ENCODE measurements at regions not wholly inside any gene's neighbourhood (a gene's known extent, or its start where the extent isn't known, plus 50 kb on each side); places are given as distances from the start of the nearest gene placed in this dataset.
"Not testable (repeated sequence)": the region's sequence is repeated elsewhere in the genome, so short reads cannot be mapped to it uniquely, and the experiment has no call there.

DNA sequence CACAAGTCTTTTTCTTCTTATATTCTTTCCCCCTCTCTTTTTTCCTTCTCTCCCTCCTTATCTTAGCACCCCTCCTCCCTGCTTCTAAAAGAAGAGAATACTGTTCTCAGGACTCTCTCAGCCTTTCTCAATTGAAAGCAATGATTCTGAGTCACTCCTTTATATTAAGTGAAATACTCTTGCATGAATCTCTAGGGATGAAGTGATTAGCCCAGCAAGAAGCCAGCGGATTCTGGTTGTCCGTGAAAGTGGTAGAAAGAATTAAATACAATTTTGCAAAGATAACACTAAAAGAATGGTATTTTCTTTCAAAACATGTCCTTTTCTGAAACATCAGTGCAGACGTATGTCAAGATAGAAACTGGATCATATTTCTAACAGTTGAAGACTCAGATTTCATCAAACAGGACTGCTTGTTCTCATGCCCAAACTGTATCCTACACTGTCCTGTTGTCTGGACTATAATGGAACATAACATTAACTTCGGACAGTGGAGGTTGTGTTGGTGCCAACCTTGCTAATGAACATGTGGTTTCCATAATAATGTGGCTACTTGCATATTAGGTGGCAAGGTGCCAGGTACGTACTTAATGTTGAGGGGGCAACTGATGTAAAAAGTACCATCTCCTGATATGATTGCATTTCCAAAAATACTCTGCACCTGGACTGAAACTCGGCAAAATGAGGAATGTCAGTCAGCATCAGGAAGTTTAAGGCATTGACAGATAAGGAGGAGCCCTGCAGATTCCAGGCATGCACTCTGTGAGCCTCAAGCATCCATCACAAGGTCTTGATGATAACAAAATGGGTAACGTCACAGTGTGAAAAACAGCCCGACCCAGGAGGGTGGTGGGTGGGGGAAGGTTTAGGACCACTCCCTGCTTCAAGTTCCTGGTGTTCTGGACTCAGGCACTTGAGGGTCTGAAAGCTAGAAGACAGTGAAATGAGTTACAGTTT is 357.2 kb downstream of the DLEU7 start:
- no peak for DNase-seq (ENCODE audit: low read depth)

GRCh38 chr13:50493683-50494082 is 349.8 kb downstream of the DLEU7 start:
- no peak for DNase-seq (ENCODE audit: low read depth)

DNA sequence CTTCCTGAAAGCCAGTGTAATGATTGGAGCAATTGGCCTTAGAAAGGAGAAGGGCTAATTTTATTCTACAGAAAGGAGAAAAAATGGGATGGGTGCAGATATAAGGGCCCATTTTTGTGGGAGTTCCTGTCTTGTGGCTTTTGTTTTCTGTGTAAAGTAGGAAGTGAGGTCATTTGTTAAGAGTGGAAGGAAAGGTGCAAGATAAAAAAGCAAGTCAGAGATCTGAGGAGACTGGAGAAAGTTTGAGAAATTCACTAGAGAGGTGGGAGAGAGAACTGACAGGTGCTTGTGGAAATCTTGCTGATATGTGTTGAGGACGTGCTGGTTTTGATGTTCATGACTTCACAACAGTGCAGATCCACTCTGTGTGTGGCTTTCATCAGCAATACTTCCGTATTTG is 349.4 kb downstream of the DLEU7 start:
- no peak for DNase-seq (ENCODE audit: low read depth)

- not testable (repeated sequence) for DNase-seq (ENCODE audit: low read depth)
These were observed 340.3 kb downstream of the DLEU7 start for GRCh38 chr13:50503212-50503611.

DNA sequence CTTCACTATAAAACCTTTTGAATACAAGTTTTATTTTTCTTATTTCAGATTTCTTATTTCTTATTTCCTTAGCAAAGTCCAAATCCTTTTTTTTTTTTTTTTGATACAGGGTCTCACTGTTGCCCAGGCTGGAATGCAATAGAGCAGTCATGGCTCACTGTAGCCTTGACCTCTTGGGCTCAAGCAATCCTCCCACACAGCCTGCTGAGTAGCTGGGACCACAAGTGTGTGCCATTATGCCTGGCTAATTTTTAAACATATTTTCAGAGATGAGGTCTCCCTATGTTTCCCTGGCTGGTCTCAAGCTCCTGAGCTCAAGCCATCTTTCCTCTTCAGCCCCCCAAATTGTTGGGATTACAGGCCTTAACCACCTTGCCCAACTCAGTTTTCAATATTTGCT is 334.3 kb downstream of the DLEU7 start:
- DNase-seq (ENCODE audit: low read depth), result no peak

DNA sequence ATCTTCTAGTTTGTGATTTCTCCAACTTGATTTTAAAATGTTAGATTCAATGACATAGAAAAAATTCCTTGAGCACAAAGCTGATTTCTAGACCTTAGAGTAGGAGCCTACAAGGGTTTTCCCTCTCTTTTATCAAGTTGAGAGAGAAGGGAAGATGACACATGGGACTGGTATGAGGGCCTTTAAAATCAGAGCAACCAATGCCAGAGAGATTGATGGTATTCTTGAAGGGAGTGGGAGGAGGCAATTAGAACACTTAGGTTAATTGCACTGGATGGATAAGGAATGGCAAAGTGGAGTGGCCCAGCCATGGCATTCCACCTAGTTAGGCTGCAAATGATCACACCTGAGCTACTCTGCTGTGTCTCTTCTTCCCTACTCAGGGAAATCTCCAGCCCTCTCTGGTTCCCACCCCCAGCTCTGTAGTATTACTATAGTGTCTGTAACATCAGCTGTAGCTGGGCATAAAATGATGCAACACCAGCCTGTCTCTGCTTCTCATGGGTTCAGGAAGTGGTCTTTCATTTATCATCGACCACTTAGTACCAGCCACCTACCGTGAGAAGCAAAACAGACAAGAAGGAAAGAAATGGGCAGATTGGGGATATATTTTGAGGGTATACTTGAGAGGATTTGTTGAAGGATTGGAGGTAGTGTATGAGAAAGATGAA is 333.6 kb downstream of the DLEU7 start:
- no peak for DNase-seq (ENCODE audit: low read depth)

- DNase-seq (ENCODE audit: low read depth), result not testable (repeated sequence)
These were observed 332.5 kb downstream of the DLEU7 start for GRCh38 chr13:50510885-50511545.

DNA sequence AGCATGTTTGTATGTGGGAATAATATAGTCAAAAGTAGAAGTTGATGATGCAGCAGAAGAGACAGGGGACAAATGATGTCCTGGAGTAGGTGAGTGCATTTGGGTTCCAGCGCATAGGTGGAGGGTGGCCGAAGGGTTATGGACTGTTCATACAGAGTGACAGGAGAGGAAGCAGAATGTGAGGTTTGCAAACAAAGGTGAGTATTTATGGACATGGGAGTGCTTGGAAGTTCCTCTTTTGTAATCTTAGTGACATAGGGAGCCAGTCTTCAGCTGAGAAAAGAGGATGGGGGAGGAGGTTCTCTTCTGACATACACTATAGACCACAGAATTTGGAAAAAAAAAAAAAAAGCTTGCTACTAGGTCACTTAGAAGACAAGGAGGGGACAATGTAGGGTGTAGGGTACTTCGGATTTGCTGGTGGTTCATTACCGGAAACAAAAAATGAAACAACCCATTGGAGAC is 331.6 kb downstream of the DLEU7 start:
- DNase-seq (ENCODE audit: low read depth), result no peak

- no peak for DNase-seq (ENCODE audit: low read depth)
These were observed 330.8 kb downstream of the DLEU7 start for GRCh38 chr13:50512474-50513299.

- no peak for DNase-seq (ENCODE audit: low read depth)
These were observed 330.1 kb downstream of the DLEU7 start for GRCh38 chr13:50513300-50513877.

DNA sequence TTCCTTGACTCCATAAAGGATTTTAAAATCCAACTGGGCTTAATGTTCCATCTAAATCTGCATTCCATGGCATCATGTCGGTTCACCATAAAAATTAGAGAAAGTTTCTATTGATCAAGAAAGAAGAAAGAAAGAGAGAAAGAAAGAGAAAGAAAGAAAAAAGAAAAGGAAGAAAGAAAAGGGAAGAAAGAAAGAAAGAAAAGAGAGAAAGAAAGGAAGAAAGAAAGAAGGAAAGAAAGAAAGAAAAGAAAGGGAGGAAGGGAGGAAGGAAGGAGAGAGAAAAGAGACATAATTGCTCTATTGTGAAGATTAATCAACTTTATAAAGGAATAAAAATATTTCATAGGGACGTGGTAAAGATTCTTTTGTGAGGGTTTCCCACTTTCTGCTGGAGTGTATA is 329.2 kb downstream of the DLEU7 start:
- no peak for DNase-seq (ENCODE audit: low read depth)

DNA sequence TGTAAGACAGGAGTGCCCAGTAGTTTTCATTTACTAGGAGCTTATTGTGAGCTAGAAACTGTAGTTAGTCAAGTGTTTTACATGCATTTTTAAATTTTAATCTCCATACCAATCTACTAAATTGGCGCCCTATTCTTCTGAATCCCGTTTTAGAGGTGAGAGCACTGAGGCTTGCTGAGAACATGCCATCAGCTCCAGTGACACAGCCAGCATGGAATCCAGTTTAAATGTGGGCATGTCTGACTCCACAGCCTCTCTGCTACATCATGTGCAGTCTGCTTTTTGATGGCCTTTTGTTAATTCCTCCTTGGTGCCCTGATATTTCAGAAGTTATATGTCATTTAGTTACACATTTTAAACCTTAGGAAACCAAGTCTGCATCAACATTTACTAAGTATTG is 325.4 kb downstream of the DLEU7 start:
- DNase-seq (ENCODE audit: low read depth), result no peak

DNA sequence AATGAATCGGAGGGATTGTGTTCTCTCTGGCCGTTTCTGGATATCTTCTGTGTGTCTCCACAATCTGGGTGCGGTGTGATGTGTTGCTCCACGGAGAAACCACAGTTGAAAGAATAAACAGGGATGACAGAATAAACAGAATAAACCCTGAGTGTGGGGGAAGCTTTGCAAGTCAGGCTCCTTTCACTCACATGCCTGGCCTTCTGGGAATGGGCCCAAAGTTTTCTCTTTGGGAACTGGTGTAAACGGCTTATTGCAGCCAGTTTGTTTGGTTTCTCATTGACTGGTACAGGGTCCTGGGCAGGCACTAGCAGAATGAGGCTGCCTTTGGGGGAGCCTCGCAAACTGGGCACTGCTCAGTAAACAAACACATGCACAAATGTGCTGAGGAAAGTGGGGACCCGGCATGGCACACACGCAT is 324.7 kb downstream of the DLEU7 start:
- DNase-seq (ENCODE audit: low read depth), result no peak

DNA sequence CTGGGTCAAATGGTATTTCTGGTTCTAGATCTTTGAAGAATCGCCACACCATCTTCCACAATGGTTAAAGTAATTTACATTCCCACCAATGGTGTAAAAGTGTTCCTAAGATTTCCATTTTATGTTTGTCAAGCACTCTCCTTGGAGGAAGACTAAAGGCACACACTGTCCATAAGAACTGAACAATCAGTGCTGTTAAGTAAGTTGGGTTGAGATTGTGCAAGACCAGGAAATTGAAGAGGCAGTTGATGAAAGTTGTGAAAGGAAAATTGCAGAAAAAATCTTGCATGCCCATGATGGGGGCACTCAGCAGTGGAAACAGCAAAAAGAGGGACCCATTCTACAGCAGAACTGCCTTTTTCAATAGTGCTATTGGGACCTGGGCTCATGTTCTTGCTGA is 323.6 kb downstream of the DLEU7 start:
- DNase-seq (ENCODE audit: low read depth), result no peak

GRCh38 chr13:50521006-50521830 is 322.3 kb downstream of the DLEU7 start:
- DNase-seq (ENCODE audit: low read depth), result no peak

DNA sequence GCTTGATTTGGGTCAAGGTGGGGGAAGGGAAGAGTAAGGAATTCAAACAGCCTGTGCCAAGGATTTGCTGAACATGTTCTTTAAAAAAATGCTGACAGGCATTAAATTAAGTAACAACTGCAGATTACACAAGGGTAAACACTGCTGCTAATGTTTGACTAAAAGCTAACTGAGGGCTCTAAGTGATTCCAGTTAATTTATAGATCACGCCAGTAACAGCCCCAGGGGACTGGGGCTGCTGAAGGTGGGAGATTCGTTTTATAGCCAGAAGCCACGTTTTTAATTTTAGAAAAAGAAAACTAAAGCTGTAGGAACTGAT is 321.7 kb downstream of the DLEU7 start:
- no peak for DNase-seq (ENCODE audit: low read depth)

DNA sequence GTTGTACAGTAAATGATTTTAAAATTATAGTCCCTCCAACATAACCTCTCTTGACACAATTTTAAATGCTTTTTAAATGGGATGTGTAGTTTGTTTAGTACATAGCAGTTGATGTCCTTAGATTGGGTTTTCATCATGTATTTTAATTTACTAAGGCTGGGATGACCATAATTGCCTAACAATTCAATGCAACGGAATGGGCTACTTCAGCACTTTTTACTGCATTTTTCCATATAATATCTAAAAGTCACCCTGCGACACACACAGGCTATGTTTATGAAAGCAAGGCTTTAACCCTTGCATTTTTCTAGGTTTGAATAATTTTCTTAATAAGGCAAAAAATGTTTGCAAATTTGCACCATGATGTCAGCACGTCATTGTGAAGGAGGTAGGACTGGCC is 321.0 kb downstream of the DLEU7 start:
- DNase-seq (ENCODE audit: low read depth), result no peak

- DNase-seq (ENCODE audit: low read depth), result no peak
These were observed 320.2 kb downstream of the DLEU7 start for GRCh38 chr13:50523307-50523706.

- no peak for DNase-seq (ENCODE audit: low read depth)
These were observed 318.9 kb downstream of the DLEU7 start for GRCh38 chr13:50524560-50524959.

DNA sequence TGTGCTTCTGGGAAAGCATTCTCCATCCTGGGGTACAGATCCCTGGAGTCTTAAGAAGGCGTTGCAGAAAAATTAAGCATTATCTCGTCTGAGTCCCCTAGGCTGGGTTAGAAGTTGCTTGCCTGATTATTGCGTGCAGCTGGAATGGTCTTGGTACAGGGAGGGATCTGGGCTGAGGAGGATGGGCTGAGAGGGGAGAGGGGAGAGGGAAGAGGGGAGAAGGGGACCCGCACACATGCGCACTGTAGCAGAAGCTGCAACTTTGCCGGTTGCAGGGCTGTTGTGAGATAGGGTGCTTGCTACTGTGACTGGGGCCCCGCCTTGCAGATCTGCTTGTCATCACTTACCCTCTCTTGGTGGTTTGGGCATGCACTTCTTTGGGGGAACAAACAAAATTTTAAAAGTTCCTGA is 316.8 kb downstream of the DLEU7 start:
- no peak for DNase-seq (ENCODE audit: low read depth)

GRCh38 chr13:50527188-50527587 is 316.3 kb downstream of the DLEU7 start:
- DNase-seq (ENCODE audit: low read depth), result no peak
